IMR-90 (cell line): ENCODE measurements at regions not wholly inside any gene's neighbourhood (a gene's known extent, or its start where the extent isn't known, plus 50 kb on each side); places are given as distances from the start of the nearest gene placed in this dataset.

Experiments
- CEBPB ChIP-seq: IDR thresholded peaks from 2 replicates; pipeline ENCODE4 v1.6.1; 2012; ENCODE audit warnings: low read depth, low read length, improper control_type of control experiment
- MXI1 ChIP-seq: IDR thresholded peaks from 2 replicates; pipeline ENCODE4 v1.6.1; 2012; ENCODE audit warnings: low read depth, mild to moderate bottlenecking, low read length, moderate library complexity, borderline replicate concordance
- POLR2A ChIP-seq: IDR thresholded peaks from 2 replicates; pipeline ENCODE4 v1.6.1; 2012; ENCODE audit warnings: mild to moderate bottlenecking, low read depth, low read length
- RAD21 ChIP-seq: IDR thresholded peaks from 2 replicates; pipeline ENCODE4 v1.6.1; 2012; ENCODE audit warnings: low read length, improper control_type of control experiment
- SMC3 ChIP-seq: fragments of 150-350 bp; IDR thresholded peaks from 2 replicates; pipeline ENCODE4 v1.6.1; 2016; ENCODE audit warnings: low read depth, mild to moderate bottlenecking, antibody characterized with exemption, low read length, moderate library complexity
- TF ChIP-seq, protein P1 (sequence below): conservative IDR thresholded peaks from 2 replicates; pipeline ENCODE4 v1.5.1; 2012; ENCODE audit warnings: mild to moderate bottlenecking, low read depth, low read length, improper control_type of control experiment
- TF ChIP-seq, protein P2 (sequence below): fragments of 150-350 bp; IDR thresholded peaks from 2 replicates; pipeline ENCODE4 v1.6.1; 2017; ENCODE audit warnings: mild to moderate bottlenecking, antibody characterized with exemption, low read length, low read depth

DNA sequence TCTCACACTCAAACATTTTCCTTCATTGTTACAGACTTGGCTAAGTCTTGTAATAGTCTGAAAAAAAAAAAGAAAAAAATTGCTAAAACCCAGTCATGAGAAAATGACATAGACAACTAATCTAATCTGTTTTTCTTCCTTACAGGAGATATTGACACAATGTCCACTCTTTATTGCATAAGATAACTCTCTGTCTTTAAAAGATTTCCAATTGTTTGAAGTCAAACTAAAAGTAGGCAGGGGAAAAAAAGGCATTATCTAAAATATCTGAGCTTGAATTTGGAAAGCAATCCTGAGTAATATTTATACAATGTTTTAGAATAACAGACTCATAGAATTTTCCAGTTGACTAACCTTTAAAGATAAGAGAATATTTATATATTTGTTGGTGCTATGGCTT is 233.0 kb upstream of the CEP162 start:
- TF ChIP-seq, protein P1, sequence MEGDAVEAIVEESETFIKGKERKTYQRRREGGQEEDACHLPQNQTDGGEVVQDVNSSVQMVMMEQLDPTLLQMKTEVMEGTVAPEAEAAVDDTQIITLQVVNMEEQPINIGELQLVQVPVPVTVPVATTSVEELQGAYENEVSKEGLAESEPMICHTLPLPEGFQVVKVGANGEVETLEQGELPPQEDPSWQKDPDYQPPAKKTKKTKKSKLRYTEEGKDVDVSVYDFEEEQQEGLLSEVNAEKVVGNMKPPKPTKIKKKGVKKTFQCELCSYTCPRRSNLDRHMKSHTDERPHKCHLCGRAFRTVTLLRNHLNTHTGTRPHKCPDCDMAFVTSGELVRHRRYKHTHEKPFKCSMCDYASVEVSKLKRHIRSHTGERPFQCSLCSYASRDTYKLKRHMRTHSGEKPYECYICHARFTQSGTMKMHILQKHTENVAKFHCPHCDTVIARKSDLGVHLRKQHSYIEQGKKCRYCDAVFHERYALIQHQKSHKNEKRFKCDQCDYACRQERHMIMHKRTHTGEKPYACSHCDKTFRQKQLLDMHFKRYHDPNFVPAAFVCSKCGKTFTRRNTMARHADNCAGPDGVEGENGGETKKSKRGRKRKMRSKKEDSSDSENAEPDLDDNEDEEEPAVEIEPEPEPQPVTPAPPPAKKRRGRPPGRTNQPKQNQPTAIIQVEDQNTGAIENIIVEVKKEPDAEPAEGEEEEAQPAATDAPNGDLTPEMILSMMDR: no peak
- TF ChIP-seq POLR2A: no peak
- no peak for TF ChIP-seq CEBPB
- TF ChIP-seq RAD21: no peak
- TF ChIP-seq, protein P2, sequence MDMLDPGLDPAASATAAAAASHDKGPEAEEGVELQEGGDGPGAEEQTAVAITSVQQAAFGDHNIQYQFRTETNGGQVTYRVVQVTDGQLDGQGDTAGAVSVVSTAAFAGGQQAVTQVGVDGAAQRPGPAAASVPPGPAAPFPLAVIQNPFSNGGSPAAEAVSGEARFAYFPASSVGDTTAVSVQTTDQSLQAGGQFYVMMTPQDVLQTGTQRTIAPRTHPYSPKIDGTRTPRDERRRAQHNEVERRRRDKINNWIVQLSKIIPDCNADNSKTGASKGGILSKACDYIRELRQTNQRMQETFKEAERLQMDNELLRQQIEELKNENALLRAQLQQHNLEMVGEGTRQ: no peak
- TF ChIP-seq MXI1: no peak
- no peak for TF ChIP-seq SMC3
